ENCODE measurements at regions not wholly inside any gene's neighbourhood (a gene's known extent, or its start where the extent isn't known, plus 50 kb on each side); places are given as distances from the start of the nearest gene placed in this dataset.

DNA sequence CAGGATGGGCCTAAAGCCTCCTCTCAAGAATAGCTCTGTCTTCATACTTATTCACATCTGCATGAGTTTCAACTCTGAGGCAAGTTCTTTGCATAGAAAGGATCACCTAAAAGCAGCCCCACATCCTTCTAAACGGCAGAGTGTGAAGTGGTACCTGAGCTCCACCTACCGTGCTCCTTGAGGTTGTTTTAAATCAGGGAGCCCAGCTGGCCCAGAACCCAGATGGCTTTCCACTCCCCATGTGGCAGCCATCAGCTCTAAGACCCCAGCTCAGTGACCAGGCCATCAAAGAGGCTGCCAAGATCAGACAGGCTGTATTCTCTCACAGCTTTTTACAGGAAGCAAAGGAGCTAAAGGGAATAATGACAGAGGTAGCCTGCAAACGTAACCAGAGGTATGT lies 299.3 kb downstream of the RASEF start:
- TF ChIP-seq CTCF (IDR thresholded peaks at IDR 0.05), result no peak
- TF ChIP-seq POLR2A (IDR thresholded peaks at IDR 0.05), result no peak

Data from esophagus squamous epithelium (tissue), 4 donors.